ENCODE measurements at regions not wholly inside any gene's neighbourhood (a gene's known extent, or its start where the extent isn't known, plus 50 kb on each side); places are given as distances from the start of the nearest gene placed in this dataset.

DNA sequence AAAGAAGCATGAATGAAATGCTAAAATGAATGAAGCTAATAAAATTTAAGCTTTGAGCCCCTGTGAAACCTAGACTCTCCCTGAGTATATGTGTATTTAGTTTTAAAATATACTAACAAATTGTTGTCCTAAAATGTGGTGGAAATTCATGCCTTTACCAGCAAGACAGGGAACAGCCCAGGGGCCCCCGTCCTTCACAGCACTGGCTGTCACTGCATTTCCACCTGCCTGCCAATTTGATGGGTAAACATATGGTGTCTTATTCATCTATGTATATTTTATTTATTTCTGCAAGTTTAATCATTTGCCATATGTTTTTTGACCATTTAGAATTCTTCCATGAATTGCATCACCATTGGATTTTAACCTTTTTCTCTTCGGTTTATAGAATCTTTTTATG lies 463.7 kb upstream of the NBEA start:
- no peak for ATAC-seq

DNA sequence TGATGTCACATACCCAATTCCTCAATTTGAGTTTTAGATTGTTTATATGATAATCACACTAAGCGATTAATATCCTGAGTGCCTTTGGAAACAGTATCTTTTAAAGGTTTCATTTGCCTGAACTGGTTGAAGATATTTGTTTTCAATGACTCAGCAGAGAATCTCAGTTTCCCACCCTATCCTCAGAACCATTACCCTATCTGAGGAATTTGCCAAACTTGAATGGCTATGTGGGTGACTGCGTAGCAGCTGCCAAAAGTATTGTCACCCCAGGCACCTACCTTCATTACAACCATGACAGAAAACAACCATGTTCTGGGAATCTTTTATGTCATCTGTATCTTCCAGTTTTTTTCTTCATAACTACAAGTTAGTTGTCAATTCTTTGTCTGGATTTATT lies 440.1 kb upstream of the NBEA start:
- no peak for ATAC-seq

DNA sequence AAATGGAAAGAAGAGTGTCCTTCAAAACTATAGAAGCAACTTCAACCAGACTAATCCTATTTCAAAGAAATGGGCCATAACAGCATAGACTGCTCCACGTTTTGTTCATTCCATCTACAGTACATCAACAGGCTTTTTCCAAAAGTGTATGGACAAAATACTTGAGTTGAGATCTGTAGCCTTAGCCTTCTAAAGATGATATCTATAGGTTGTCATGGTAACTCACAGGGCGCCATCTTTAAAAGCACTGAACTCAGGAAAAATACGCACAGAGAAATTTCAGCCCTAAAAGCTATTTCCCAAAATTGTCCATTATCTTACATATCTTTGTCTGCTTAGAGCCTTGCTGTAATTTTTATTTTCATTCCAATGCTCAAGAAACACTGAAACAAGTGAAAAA lies 439.4 kb upstream of the NBEA start:
- ATAC-seq = no peak

DNA sequence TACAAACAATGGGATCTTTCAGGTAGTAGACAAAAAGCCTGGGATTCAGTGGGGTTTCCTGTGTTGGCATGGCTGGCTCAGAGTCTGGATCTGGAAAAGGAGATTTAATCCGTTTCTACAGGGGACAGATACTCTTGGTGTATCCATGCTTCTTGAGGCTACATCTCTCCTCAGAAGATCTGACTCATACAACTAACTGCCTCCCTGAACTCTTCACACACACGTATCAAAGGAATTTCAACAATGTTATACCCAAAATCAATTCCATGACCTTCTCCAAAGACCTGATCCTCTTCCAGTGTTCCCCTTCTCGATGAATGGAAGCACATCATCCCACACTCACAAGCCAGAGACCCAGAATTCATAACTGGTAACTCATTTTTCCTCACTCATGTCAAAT lies 435.3 kb upstream of the NBEA start:
- no peak for ATAC-seq

DNA sequence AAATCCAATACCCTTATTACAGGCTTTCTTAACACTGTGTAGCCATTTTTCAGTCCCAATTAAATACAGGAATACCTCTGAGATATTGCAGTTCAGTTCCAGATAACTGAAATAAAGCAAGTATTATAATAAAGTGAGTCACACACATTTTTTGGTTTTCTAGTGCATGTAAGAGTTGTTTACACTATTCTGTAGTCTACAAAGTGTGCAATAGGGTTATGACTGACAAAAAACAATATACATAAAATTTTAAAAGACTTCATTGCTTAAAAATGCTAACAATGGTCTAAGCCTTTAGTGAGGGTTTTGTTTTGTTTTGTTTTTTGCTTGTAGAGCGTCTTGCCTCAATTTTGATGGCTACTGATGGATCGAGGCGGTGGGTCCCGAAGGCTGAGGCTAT lies 434.4 kb upstream of the NBEA start:
- no peak for ATAC-seq

DNA sequence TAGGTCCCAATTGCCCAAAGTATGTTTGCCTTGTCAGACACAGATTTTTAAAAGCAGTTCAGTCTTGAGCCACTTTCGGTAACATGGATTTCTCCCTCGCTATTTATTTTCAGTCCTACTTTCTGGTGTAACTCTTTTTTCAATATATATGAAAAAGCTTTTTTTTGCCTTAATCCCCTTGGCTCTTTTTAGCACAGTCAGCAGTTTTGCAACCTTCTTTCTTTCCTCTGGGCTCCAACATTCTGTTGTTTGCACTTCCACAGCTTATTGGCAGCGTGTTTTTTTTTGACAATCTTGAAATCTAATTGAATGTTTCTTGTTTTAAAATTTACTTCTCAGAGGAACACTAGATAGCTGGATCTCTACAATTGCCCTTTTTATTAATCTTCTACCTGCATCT lies 429.3 kb upstream of the NBEA start:
- ATAC-seq = no peak

DNA sequence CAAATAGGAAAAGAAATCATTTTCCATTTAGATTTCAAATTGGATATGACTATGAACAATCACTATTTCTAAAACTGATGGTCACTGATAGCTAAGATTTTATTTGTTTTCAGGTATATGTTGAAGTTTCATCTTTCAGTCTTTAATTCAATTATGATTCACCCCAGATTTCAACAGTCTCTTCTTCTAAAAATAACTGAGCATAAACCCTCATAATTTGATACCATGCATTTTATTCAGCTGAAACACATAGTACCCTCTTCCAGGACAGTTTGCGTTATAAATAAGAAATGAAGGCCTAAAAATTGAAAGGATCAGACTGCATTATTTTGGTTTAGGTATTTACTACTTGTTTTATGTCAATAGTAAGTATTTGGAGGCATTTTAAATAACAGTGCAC lies 428.5 kb upstream of the NBEA start:
- no peak for ATAC-seq

DNA sequence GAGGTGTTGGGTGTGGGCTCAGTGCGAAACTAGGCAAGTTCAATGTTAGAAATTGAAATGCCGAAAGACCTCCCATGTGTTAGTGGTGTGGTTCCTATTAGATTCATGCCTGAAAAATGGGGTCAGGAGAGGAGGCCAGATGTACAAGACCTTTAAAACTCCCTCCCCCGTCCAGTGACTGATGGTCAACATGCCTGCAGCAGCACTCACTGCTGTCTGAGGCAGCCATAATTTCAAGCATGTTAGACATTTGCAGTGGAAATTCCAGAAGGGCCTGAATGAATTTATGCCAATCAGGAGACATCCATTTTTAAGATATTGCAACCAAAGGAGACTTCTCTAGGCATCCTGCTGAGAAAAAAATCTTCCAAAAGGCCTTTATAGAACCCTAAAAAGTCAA lies 426.9 kb upstream of the NBEA start:
- no peak for ATAC-seq

DNA sequence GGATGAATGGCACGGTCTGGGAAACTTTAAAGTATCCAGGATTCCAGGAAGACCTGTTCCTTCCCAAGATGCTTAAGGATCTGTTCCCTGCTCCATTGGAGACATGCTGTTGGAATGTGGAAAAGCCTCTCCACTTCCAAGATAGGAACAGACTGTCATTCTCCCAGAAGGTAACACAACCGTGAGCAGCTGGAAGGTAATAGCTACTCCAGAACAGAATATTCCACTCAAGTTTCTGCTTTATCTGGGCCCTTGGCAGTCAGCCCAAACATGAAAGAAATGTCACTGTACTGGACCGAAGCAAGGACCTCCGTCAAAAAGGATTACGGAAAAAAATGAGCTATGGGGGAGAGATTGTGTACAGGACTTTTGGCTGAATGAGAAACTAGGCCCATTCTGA lies 420.9 kb upstream of the NBEA start:
- ATAC-seq = no peak

DNA sequence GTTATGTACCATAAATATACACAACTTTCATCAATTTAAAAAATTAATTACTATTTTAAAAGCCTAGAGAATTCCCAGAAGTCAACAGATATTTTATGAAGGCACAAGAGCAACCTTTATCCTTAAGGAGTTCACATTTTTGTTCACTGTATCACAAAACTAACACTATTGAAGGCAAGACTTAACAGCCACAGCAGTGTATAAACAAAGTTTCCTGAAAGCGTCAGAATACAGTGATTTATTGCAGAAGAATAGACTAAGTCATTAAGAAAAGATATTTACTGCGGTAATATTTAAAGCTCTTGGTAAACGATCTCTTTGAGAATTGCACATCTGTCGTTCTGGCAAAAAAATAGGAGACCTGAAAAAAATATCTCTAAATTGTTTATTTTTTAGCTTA lies 419.3 kb upstream of the NBEA start:
- ATAC-seq = no peak

DNA sequence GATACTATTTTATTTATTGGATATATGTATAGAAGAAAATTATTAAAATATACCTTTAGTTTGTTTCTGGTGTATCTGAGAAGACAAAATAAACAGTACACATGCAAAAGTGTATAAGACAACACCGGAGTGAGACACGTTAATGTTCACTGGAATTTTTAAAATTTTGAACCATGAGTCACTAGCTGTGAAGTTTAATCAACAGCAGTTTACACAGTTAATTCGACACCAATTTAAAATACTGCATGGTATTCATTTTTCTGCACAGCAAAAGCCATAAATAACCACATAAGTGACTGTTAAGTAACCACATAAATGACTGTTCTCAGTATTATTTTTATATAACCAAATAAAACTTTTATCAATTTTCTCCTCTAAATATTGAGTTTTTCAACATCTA lies 418.7 kb upstream of the NBEA start:
- ATAC-seq = no peak

DNA sequence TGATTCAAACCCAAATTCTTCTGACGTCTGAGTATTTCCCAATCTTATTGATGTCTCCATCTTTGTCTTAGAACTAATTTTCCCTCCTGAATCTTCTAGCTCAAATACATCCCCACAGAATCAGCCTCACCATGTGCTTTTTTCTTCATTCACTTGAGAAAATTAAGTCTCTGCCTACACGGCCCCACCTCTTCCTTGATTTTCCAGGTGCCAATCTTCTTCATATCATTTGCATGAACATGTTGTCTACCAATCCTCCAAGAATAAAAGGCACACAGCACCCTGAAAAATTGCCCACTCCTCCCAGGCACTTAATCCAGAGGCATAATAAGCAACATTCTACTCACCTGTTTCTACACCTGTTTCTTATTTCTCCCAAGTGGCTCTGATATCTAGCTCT lies 408.1 kb upstream of the NBEA start:
- ATAC-seq = no peak

DNA sequence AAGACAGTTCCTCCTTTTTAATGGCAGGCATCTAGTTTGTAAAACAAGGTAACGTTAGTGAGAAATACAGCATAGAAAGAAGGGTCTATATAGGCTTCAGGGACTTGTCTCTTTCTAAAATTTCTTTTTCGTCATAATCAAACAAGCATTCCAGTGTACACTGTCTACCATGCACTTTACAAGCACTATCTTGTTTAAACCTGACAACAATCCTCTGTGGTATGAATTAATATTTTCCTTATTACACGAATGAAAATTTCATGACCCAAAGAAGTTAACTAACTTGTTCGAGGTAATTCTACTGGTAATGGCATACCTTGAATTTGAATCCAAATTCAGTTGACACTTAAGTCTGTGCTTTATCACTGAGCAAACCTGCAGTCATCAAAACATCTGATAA lies 399.7 kb upstream of the NBEA start:
- ATAC-seq = no peak

DNA sequence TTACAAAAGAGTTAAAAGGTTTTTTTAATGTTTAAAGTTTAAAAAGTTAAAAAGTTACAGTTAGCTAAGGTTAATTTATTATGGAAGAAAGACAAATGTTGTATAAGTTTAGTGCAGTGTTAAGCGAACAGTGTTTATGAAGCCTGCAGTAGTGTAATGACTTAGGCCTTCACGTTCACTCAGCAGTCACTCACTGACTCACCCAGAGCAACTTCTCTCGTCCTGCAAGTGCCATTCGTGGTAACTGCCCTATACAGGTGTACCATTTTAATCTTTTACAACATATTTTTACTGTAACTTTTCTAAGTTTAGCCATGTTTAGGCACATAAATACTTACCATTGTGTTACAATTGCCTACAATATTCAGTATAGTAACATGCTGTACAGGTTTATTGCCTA lies 398.2 kb upstream of the NBEA start:
- ATAC-seq = no peak

DNA sequence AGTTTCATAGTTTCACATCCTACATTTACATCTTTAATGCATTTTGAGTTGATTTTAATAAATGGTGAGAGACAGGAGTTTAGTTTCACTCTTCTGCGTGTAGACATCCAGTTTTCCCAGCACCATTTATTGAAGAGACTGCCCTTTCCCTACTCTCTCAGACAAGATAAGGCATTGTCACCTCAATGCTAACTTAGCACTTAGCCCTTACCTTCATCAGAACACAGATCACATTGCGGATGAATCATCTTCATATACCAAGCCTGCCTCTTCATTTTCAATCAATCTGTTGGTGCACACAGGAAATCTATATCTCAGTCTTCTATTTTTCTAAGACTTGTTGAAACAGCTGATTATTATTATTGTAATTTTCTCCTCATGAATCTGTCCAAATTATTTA lies 396.6 kb upstream of the NBEA start:
- ATAC-seq = no peak

DNA sequence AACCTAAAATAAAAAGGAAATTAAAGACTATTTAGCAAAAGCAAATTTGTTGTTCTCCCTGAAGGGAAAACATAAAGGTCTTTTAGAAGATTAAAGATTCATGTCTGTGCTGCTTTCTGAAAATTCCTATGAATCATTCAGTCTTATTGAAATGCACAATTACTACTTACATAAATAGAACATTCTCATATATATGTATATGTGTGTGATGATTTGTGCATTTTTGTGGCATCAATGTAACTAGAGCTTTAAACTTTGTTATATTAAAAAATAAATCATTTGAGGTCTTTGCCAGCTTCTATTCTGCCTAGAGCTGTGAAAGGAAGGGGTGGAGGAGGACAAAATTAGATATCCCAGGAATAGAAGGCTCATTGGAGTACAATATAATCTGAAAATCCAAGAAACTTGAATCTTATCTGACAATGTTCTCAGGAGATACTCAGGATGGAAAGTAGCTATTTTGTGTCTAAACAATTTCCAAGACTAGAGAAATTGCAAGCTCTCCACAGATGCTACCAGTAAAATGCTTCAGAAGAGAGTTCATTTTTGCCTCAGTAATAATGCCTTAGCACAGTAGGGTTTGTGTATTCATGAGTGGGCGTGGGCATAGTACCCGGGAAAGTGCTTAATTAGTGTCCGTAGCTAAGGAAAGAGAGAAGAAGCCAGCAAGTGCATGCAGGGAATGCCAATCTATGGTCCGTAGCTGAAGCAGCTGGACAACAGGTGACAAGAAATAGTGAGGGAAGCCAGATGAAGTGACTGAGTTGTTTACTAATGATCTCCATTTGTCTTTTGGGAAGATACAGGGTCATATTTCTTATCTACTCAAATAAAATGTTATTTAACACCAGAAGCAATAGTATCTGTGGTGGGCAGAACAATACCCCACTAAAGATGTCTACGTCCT lies 395.5 kb upstream of the NBEA start:
- ATAC-seq = no peak

DNA sequence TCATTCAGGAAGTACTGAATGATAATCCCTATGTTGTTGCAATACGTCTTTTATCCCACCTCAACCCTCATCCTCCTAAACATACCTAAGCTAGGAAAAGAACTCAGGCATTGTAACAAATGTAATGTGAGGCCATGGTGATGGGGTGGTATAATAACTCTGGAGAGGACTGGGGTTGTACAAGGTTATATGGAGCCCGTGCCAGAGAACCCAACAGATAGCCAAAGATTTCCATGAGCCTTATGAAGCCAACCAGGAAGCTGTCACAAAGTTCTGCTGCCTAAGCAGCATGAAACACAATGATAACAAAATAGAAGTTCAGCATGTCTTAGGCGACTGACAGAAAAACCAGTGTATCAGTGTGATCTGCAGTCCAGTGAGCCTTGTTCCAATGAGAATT lies 394.1 kb upstream of the NBEA start:
- no peak for ATAC-seq

DNA sequence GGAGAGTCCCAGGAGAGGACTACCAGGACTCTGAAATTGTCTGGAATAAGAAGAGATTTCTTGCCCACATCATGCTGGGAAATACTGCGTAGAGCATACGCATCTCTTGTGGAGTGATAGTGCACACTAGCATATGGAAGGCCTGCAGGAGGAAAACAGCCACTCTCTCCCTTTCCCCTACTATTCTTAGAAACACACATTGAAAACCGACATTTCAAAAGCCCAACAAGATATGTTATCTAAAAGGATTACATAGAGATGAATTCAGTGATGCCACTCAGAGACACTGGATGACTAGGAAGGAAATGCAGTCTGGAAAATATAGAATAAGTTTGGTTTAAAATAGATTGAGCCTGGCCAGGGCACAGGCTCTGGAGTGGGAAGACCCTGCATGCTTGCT lies 388.7 kb upstream of the NBEA start:
- no peak for ATAC-seq

DNA sequence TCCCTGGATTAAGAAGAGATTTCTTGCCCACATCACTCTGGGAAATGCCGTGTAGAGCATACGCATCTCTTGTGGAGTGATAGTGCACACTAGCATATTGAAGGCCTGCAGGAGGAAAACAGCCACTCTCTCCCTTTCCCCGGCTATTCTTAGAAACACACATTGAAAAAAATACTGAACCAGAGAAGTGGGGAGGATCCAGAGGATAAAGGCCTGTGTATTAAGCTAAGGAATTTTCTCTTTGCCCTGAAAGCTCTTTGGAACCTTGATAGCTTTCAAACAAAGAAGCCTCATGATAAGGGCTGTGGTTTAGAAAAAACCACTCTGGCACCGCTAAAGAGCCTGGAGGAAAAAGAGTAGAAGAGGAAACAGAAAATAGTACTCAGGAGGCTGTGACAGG lies 386.1 kb upstream of the NBEA start:
- ATAC-seq = no peak

DNA sequence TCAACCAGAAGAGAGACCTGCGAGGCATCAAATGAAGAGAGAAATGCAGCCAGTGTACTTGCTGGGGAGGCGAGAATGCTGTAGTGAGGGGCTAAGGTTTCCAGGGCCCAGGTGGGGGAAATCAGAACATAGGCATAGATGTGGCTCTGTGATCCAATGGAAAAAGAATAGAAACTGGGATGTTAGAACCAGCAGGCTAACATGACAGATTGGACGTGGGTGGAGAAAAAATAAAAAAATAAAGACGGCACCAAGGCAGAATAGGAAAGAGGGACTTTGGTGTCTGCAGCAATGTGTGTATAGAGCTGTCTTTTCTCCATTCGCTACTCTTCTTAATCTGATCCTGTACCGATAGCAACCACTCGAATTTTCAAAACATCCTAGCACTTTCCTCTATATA lies 381.0 kb upstream of the NBEA start:
- no peak for ATAC-seq

DNA sequence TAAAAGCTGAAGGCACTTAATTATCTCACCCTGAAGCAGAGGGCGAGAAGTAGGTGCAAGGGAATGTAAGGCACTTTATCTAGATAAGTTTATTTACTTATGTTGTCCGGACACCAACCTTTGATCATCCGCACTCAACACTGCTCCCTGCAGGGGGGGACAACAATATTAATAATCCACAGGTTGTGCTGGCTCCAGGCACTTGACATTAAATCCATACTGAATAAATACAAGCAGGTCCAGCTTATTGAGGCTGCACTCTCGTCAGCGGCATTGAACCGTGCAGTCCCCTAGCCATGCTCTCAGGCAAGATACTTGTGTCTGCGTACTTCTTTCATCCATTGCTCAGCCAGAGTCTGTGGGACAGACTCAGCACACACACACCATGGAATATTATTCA lies 374.5 kb upstream of the NBEA start:
- ATAC-seq = no peak

DNA sequence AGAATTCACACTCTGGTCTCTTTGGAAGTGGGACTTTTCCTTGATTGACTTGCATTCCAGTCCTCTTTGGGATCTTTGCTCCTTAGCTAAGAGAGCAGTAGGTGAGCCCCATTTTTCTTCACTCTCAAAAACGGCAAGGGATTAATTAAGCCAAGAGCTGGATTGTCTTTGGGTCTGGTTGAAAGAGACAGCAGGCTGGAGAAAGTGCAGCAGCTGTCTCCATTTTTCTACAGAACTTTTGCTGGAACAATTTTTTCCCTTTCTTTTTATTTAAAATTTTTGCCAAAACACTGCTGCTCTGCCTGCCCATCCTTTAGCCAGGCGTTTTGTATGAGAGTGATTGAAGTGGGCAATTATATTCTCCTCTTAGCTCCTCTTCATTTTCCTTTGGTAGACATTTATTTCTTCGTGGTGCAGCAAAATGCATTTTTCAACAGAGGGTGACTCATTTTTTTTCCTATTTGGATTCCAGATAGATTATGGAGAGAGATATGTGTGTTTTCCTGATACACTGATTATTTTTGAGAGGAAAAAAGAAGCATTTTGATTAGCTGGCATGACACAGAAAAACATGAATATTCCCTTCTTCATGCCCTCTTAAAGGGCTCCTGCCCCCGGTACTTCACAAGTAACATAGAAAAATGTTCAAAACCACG lies 371.2 kb upstream of the NBEA start:
- ATAC-seq = no peak

DNA sequence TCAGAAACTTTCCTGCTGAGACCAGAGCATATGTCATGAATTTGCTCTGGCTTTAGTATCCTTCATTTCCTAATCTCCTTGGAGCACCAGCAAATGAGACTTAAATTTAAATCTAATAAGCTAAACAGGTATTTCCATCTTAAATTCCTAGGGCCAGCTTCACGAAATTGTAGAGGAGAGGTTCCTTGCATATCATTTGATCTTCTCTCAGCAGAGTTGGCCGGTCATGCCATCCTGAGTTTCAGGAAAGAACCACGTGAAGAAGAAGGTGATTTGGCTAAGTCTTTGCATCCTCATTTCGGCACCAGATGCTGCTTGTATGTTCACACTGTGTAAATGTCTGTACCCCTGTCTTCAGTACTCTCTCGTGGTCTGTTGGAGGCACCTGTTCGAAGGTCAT lies 370.4 kb upstream of the NBEA start:
- no peak for ATAC-seq

DNA sequence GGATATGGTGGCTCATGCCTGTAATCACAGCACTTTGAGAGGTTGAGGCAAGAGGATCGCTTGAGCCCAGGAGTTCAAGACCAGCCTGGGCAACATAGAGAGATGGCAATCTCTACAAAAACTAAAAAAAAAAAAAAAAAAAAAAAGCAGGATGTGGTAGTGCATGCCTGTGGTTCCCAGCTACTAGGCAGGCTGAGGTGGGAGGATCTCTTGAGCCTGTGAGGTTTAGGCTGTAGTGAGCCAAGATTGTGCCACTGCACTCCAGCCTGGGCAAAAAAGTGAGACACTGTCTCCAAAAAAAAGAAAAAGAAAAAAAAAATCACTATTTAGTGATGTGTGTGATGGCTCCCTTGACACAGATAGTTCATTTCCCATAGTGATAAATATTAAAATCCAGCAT lies 365.0 kb upstream of the NBEA start:
- no peak for ATAC-seq

DNA sequence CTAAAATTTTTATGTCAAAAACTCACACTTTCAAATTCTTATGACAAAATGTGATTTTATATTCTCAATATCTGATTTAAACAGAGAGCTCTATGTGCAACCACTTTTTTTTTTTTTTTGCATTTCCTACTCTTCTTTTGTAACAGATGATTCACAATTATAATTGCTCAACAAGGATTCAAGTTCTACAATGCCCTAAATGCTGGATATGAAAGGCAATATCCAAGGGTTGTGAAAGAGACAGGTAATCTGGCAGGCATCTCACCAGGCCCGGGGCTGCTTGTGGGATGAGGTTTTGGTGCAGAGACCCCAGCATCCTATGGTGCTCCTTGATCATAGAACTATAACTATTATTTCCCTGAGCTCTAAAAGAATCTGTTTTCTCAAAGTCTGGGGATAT lies 363.6 kb upstream of the NBEA start:
- peak; percentile 39 for ATAC-seq
